Activated CD8-positive, alpha-beta memory T cell treated with anti-CD3 and anti-CD28 coated beads for 36 hours (primary cell): ENCODE measurements at regions not wholly inside any gene's neighbourhood (a gene's known extent, or its start where the extent isn't known, plus 50 kb on each side); places are given as distances from the start of the nearest gene placed in this dataset.
"Not testable (repeated sequence)": the region's sequence is repeated elsewhere in the genome, so short reads cannot be mapped to it uniquely, and the experiment has no call there.

Experiments
- CTCF ChIA-PET: fragments of 350-600 bp; sonication (Branson Sonifier 250); formaldehyde crosslinking; loops from one replicate; lab custom pipeline; 2021; ENCODE audit warnings: antibody characterized with exemption; lab: Charles Lee
- POLR2A ChIA-PET: fragments of 350-600 bp; sonication (Branson Sonifier 250); formaldehyde crosslinking; loops from one replicate; lab custom pipeline; 2021; ENCODE audit warnings: antibody characterized with exemption; lab: Charles Lee

DNA sequence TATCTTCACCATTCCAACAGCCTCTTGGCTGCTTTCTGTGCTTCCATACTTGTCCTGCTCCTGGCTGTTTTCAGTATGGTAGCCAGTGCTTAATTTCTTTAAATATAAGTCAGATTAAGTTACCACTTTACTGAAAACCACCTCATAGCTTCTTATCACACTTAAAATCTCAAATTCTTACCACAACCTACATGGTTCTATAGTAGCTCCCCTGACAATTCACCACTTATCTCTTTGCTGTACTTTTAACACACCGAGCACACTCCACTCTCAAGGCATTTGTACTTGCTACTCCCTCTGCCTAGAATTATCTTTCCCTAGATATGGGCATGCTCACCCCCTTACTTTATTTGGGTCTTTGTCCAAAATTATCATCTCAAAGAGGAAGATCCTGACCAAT lies 369.0 kb downstream of the TENT5A start:
- ChIA-PET CTCF (no interaction called here), POLR2A (no interaction called here)

DNA sequence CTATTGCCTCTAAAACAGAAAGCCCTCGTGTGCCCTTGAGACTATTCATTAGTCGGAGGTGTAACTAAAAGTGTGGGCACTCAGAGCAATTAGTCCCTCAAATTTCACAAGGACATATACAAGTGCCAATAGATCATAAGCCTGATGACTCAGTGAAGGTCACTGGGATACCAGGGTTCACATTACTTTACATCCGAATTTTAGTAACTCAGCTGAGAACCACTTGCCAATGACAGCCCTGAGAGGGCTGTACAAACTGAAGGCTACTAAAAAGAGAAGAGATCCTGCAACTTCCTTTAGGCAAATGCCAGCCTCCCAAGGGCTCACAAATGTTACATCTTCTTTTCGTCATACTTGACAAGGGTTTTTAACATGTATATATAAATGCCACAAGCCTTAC lies 369.6 kb downstream of the TENT5A start:
- CTCF ChIA-PET = no interaction called here
- POLR2A ChIA-PET = no interaction called here

DNA sequence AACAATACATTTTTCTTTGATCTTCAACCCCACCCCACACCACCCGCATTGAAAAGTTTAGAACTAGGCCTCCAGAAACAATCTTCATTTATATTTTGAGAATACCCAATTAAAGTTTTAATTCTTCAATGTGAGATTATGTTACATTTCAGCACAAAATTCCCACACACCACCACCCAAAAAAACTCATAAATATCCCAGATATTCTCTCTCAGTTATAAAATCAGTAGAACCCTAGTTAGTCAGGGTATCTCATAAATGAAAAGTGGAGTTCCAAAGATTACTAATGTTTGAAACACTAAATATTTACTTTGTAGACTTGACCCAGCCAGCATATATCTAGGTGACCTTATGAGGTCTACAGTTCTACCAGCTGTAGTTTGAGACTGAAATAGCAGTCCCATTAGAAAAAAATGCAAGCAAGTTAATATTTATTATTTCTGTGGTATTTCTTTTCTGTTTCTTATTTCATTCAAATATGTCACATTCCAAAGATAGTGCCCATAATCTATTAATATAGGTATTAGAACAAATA lies 371.0 kb downstream of the TENT5A start:
- ChIA-PET CTCF (no interaction called here), POLR2A (no interaction called here)

DNA sequence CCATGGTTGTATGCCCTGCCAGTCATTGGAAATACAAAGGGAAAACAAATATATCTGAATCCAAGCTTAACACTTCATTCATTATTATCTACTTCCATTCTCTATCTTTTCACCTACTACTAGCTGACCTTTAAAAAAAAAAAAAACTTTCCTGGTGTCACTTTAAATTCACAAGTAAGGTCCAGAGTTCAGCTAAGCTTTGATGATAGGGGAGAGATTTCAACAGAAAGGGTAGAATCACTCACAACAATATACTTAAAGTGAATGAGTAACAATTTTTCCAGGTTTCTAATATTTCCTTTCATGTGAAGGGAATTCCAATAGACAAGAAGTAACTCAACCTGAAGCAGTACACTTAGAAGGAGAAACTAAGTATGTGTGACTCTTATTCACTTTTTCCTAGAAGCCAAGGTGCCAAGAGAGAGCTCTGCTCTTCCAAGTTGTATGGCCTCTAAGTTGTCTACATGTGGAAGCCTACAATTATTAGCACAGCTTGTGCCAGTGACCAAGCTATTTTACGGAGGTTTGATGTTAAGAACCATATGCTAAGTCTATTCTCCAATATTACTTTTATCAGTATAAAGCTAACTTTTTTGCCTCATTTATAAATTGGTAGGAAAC lies 371.7 kb downstream of the TENT5A start:
- ChIA-PET POLR2A (no interaction called here), CTCF (no interaction called here)

DNA sequence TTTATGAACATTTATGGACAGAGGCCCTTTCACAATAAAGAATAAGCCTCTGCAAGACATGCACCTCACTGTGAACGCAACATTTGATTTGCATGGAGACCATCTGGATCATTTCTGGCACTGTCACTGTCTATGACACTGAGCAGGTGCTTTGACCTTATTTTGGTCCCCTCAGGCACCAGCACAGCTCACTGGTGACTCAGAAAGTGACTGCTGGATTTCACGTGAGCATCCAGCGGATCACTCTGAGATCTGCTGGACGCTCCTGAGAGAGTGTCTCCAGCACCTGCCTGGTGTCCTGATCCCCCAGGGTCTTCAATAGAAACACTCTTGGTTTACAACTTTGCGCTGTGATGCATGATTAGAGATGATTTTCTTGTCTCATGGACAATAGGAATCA lies 375.7 kb downstream of the TENT5A start:
- ChIA-PET CTCF (no interaction called here), POLR2A (no interaction called here)

DNA sequence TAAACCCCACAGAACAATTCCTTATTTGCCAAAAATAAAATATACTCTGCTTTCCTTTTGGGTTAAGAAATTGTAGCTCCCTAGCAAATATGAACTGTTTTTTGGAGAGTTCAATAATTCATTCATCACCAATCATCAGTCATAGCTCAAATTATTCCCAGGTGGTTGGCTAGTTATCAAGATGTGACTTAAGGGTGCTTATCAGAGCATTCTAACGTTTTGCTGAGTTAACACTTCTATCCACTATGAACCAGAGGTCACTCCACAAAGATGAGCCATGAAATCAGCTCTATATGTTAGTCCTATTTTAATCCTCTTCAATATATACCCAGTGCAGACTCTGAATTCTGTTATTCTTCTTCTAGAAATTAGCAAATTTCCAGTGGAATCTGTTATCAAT lies 379.1 kb downstream of the TENT5A start:
- ChIA-PET CTCF (no interaction called here), POLR2A (no interaction called here)

DNA sequence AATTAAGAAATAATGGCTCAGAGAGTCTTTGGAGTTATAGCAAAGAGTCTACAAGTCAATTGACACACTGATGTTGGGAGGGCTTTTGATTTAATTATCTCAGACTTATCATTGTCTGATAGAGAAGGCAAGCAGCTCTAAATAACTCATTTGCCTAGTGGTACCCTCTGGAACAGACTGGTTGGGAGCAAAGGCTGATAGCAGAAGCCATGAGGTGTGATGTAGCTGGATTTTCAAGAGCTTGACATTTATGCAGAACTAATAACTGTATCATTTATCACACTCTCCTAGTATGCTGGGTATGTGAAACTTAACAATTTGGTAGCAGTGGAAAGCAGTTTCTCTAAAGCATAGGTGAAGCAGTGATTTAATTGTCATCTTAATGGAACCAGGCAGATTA lies 380.6 kb downstream of the TENT5A start:
- CTCF ChIA-PET = no interaction called here
- POLR2A ChIA-PET = no interaction called here

DNA sequence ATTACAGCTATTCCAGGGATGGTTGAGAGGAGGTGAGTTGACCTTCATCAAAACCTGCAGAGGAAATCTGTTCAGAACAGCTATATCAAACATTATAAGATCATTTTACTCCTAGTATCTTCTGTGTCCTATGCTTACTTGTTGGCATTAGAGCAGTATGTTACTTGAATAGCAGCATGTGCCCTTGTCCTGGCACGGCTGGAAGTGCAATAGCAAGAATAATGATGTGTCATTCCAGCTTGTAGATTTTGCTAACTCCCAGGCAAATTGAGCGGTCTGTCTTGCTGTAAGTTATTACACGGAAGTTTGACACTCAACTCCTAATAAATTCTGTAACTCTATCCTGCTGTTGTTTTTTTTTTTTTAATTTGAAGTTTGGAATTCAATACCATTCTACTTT lies 385.5 kb downstream of the TENT5A start:
- CTCF ChIA-PET = no interaction called here
- POLR2A ChIA-PET = no interaction called here

DNA sequence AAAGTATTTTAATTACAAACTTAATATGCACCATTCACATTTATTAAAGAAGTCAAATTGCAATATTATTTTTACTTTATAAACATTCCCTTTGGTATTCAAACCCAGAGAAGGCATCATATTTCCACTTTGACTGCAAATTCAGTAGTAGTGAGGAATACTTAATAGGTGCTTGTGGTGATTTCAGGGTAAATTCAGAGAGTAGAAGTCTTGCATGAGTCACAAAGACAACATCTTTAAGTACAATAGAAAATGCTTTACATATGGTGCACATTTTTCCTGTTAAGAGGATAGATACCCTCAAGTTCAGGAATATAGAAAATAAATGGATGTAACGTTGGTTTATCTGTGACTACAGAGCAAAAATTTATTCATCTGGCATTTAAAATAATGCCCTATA lies 390.2 kb downstream of the TENT5A start:
- POLR2A ChIA-PET = no interaction called here
- CTCF ChIA-PET = no interaction called here

DNA sequence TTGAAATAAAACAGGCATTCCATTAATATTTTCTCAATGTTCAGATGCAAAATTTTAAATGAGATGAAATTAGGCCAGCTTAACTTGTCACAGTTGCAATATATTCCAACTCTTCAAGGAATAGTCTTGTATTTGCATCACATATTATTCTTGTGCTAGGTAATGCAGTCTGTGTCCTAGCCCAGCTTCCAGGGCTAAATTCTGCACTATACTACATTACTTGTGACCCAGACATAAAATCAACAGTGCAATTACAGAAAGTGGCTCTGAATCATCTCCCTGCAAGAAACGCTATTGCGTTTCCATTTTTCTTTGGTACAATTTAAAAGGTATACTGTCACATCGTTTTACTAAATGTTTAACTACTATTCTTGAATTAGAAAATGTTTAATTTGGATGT lies 399.2 kb downstream of the TENT5A start:
- POLR2A ChIA-PET = no interaction called here
- CTCF ChIA-PET = no interaction called here

DNA sequence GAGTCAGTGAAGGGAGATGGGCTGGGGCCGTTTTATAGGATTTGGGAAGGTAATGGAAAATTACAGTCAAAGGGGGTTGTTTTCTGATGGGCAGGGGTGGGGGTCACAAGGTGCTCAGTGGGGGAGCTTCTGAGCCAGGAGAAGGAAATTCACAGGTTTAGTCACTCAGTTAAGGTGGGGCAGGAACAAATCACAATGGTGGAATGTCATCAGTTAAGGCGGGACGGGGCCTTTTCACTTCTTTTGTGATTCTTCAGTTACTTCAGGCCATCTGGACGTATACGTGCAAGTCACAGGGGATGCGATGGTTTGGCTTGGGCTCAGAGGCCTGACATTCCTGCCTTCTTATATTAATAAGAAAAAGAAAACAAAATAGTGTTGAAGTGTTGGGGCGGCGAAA lies 408.5 kb downstream of the TENT5A start:
- CTCF ChIA-PET, POLR2A ChIA-PET: not testable (repeated sequence)

DNA sequence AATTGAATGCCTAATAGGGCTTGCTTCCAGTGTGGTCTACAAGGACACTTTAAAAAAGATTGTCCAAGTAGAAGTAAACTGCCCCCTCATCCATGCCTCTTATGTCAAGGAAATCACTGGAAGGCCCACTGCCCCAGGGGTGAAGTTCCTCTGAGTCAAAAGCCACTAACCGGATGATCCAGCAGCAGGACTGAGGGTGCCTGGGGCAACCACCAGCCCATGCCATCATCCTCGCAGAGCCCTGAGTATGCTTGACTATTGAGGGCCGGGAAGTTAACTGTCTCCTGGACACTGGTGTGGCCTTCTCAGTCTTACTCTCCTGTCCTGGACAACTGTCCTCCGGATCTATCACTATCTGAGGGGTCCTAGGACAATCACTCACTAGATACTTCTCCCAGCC lies 411.5 kb downstream of the TENT5A start:
- ChIA-PET CTCF (no interaction called here), POLR2A (no interaction called here)

DNA sequence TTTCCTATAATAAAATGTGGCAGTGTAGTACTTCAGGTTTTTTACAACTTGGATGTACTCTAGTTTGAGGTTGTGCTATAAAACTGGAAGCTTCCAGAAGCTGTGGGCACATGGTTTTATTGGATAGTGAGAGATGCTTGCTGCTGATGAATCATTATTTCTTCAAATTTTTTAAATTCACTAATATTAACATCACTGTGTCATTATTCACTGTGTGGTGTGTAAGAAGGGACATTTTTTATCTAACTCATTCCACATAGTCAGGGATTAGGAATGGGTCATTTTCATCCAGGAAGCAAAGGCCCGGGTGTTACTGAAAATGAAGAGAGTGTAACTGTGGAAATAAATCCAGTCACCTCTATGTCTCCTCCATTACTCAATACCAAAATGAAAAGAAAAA lies 421.0 kb downstream of the TENT5A start:
- ChIA-PET CTCF (no interaction called here), POLR2A (no interaction called here)

DNA sequence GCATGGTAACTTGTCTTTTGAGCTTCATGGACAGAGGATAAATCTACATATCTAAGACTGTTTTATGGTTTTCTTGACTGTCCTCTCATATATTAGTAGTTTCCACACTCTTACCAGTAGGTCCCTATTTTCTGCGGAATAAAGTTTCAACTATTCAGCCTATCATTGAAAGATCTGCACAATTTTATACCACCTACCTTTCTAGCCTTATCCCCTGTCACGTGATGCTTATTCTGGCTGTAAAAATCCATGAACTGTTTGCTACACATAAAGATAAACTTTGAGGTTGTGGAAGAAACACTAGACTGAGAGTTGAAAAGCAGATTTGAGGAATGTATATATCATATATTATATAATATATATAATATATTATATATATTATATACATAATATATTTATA lies 423.8 kb downstream of the TENT5A start:
- ChIA-PET CTCF (no interaction called here), POLR2A (no interaction called here)

DNA sequence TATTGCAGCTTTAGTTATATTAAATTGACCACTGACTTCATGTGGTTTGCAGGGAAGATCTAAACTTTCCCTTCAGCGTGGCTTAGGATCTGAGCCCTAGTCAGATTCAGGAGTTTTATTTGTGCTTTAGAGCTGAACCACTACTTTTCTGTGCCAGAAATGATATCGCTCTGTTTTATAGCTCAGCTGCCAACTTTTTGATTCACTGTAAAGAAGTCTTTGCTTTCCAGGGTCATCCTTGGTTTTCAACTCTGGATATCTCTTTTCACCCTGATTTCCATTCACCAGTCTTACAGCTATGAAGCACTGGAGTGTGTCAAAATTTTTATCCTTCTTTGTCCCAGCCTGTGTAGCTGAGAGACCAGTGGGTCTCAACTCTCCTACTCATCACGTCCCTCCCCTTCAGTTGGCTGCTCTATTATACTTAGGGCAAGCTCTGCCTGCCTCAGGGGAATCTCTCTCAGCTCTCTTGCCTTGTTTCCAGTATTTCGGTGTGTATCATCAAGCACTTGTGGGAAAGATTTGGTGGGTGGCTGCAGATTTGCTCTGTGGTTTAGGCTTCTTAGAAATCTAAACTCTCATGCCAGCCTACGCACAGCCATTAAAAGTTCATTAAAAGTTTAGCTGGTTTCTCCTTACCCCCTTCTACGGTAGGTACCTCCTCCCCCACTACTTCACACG lies 425.5 kb downstream of the TENT5A start:
- CTCF ChIA-PET = interaction anchor here (0.6 to 1.2 kb wide), 2 partner anchors 12 to 15 kb away, joined by 3 to 4 read pairs; no protein-coding TSS in a partner anchor
- POLR2A ChIA-PET = no interaction called here

DNA sequence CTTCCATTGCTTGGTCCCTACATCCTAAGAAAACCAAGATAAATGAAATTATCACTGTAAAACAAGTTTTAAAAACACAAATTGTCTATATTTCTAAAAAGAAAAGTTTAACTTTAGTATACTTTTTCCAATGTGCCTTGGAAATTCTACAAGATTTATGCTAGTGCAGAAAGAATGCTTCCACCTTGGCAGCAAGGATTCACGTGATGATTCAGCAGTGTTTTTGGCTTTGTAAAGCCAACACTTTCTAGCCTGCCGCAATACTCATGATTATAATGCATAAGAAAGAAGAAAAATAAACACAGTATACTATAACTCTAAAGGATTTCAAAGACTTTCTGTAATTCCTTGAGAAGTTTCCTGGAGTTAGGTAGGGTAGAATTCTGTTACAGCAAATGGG lies 442.7 kb downstream of the TENT5A start:
- CTCF ChIA-PET = no interaction called here
- POLR2A ChIA-PET = no interaction called here

DNA sequence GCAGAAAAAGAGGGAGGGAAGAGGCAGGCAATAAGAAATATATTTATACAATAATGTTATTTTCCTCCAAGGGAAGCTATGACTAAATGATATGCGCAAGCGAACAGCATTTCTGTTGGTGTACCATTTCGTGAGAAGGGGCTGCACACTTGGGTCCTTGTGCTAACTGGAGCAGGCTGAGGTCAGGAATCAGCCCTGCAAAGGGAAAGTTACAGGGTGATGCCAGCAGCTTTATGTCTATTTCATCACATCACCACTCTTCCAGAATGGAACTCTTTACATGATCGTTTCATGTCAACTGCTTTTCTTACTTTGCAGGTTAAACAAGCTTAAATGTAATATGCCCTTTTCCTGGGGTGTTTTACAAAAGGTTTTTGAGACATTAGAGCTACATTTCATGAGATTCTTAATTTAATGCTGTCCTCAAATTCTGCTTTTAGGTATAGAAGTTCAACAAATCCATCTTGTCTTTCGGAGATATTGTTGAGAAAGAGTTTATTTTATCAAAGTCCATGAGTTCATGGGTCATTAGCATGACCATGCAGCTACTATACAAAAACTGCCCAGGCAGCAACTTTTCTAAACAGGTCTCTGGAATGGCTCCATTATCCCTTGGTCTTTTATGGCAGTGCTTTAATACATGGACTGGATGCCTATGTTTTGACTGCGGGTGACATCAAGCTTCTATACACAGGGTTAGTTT lies 443.8 kb downstream of the TENT5A start:
- CTCF ChIA-PET = no interaction called here
- POLR2A ChIA-PET = no interaction called here

DNA sequence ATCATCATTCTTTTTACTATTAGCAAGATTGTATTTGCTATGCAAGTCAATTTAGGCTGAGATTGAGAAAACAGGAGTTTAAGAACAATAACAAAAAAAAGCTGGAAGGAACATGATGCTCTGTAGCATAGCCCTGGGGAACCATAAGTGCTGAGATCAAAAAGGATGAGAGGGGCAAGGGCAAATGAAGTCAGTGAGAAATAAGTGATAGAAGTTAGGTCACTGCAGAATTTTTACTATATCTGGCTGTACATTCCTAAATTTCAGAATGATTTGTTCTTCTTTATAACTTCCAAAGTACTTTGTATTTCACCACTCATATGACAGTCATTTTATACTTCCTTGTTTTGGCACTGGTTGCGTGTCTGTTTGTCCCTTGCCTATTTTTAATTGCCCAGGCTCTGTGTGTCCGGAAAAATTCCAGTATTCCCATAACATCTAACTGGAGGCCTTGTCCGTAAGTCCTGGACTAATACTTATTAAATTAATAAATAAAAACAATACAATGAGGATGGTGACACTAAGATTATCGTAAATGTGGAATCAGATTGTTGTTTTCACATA lies 444.7 kb downstream of the TENT5A start:
- ChIA-PET POLR2A (no interaction called here), CTCF (no interaction called here)

DNA sequence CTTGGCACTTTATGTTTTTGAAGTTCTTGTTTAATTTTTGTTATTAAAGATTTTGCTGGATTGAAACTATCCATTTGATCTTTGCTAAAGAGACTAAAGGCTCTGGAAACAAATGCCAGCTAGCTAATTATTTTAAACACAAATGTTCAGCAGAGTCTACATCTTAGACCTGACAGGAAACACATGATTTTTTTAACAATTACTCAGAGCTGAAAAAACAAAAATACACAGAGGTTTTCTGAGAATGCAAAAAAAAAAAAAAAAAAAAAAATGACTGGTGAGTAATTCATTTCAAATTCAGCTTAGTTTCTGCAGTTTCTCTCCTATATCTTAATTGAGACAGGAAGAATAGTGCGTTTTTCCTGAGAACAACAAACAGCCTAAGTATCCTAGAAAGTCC lies 448.0 kb downstream of the TENT5A start:
- POLR2A ChIA-PET = no interaction called here
- CTCF ChIA-PET = no interaction called here

DNA sequence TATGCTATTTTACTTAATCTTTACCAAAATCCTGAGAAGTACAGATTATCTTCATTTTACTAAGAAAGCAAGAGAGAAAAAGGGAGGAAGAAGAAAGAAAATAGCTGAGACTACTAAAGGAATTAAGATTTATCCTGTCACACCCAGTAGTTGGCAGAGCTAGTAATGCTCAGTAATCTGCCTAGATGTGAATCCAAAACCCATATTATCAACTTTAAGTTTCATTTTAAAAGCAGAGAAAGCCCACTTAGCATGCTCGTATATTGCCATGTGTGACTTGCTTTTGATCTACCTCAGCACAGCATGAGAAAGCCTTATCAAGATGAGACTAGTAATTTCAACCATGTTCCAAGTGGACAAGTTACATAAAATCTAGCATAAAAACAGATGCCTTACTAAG lies 451.5 kb downstream of the TENT5A start:
- ChIA-PET POLR2A (no interaction called here), CTCF (no interaction called here)

DNA sequence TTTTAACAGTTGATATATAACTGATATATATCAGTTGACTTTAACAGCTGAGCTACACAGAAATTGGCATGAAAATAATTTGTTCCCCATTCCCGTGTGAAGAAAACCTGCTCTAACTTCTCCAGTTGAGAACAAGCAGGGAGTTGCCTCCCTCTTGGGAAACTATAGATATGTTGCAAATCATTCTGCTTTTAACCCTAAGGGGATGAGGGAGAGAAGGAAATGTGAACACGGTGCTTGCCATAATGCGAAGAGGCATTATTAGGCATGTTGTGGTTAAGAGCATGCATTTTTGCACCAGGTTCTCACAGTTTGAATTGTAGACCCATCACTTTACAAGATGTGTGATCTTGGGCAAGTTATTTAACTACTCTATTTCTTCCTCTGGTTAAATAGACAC lies 453.7 kb downstream of the TENT5A start:
- POLR2A ChIA-PET = no interaction called here
- CTCF ChIA-PET = no interaction called here
